ENCODE measurements at regions not wholly inside any gene's neighbourhood (a gene's known extent, or its start where the extent isn't known, plus 50 kb on each side); places are given as distances from the start of the nearest gene placed in this dataset.

- H4K12ac ChIP-seq (ENCODE audit: low read depth, low read length), result no peak overlapping the region
- H2BK120ac ChIP-seq (ENCODE audit: insufficient read depth, low read length, poor library complexity), result no peak overlapping the region
- H3K4me2 ChIP-seq (ENCODE audit: low read length), result no peak overlapping the region
- DNase-seq, result peak in 1 of 2 donors; percentile 14
- no peak overlapping the region for H3K18ac ChIP-seq (ENCODE audit: low read length)
- no peak overlapping the region for H3K14ac ChIP-seq (ENCODE audit: low read length)
- no peak overlapping the region for H3K9ac ChIP-seq (ENCODE audit: low read length)
- no peak overlapping the region for H4K91ac ChIP-seq (ENCODE audit: low read depth, low read length)
- no peaks in the 10 kb centered on the region for H3K36me3 ChIP-seq (ENCODE audit: control insufficient read depth in 1 of 2, insufficient read depth in 2 of 2, low read length in 2 of 2)
- WGBS (ENCODE audit: extremely low coverage, insufficient coverage, insufficient read length), result no CpG with 5 or more reads among the region's 2 CpGs
- H3K4me1 ChIP-seq (ENCODE audit: control insufficient read depth in 1 of 2, insufficient read depth in 2 of 2, low read length in 2 of 2), result no peaks in the 10 kb centered on the region
- no peaks in the 10 kb centered on the region for H3K27me3 ChIP-seq (ENCODE audit: insufficient read depth, low read length)
- H3K4me3 ChIP-seq (ENCODE audit: low read depth, low read length), result no peak overlapping the region
- H2BK12ac ChIP-seq (ENCODE audit: low read length), result no peak overlapping the region
- no peaks in the 10 kb centered on the region for H3K9me3 ChIP-seq (ENCODE audit: insufficient read depth, low read depth, low read length)
- H2AFZ ChIP-seq (ENCODE audit: insufficient read depth, low read length, poor library complexity), result no peak overlapping the region
- no peak overlapping the region for H3K23ac ChIP-seq (ENCODE audit: low read length)
- no peak overlapping the region for H3K4ac ChIP-seq (ENCODE audit: low read depth, low read length)
- no peak overlapping the region for H3K27ac ChIP-seq (ENCODE audit: low read depth, low read length)
- H3K79me1 ChIP-seq (ENCODE audit: low read length), result no peaks in the 10 kb centered on the region
- H4K8ac ChIP-seq (ENCODE audit: low read depth, low read length), result no peak overlapping the region
- no peak overlapping the region for H2BK5ac ChIP-seq (ENCODE audit: low read depth, low read length, poor library complexity)
- no peak overlapping the region for H2AK5ac ChIP-seq (ENCODE audit: low read length)
- H3K79me2 ChIP-seq (ENCODE audit: control insufficient read depth, insufficient read depth, low read length, poor library complexity), result no peaks in the 10 kb centered on the region
These were observed 107.9 kb upstream of the ETAA1 start for GRCh38 chr2:67289271-67289670.

GRCh38 chr2:67289921-67290371 lies 107.2 kb upstream of the ETAA1 start:
- Histone ChIP-seq H3K4me2 (ENCODE audit: low read length) (no peak overlapping the region), H4K91ac (ENCODE audit: low read depth, low read length) (no peak overlapping the region), H3K4me1 (ENCODE audit: control insufficient read depth in 1 of 2, insufficient read depth in 2 of 2, low read length in 2 of 2) (no peaks in the 10 kb centered on the region), H2AFZ (ENCODE audit: insufficient read depth, low read length, poor library complexity) (no peak overlapping the region), H2BK12ac (ENCODE audit: low read length) (no peak overlapping the region), H2BK5ac (ENCODE audit: low read depth, low read length, poor library complexity) (no peak overlapping the region), H3K4me3 (ENCODE audit: low read depth, low read length) (no peak overlapping the region), H3K18ac (ENCODE audit: low read length) (no peak overlapping the region), H3K79me2 (ENCODE audit: control insufficient read depth, insufficient read depth, low read length, poor library complexity) (no peaks in the 10 kb centered on the region), H3K23ac (ENCODE audit: low read length) (no peak overlapping the region), H4K8ac (ENCODE audit: low read depth, low read length) (no peak overlapping the region), H2AK5ac (ENCODE audit: low read length) (no peak overlapping the region), H3K27ac (ENCODE audit: low read depth, low read length) (no peak overlapping the region), H3K9ac (ENCODE audit: low read length) (no peak overlapping the region), H2BK120ac (ENCODE audit: insufficient read depth, low read length, poor library complexity) (no peak overlapping the region), H3K36me3 (ENCODE audit: control insufficient read depth in 1 of 2, insufficient read depth in 2 of 2, low read length in 2 of 2) (no peaks in the 10 kb centered on the region), H3K79me1 (ENCODE audit: low read length) (no peaks in the 10 kb centered on the region), H4K12ac (ENCODE audit: low read depth, low read length) (no peak overlapping the region), H3K9me3 (ENCODE audit: insufficient read depth, low read depth, low read length) (no peaks in the 10 kb centered on the region), H3K27me3 (ENCODE audit: insufficient read depth, low read length) (no peaks in the 10 kb centered on the region), H3K14ac (ENCODE audit: low read length) (no peak overlapping the region), H3K4ac (ENCODE audit: low read depth, low read length) (no peak overlapping the region)
- WGBS (ENCODE audit: extremely low coverage, insufficient coverage, insufficient read length), result no CpG with 5 or more reads among the region's 1 CpG
- peak in 1 of 2 donors; percentile 85 for DNase-seq

GRCh38 chr2:67290451-67291290 lies 106.5 kb upstream of the ETAA1 start:
- no peaks in the 10 kb centered on the region for H3K36me3 ChIP-seq (ENCODE audit: control insufficient read depth in 1 of 2, insufficient read depth in 2 of 2, low read length in 2 of 2)
- H4K12ac ChIP-seq (ENCODE audit: low read depth, low read length), result no peak overlapping the region
- no peak overlapping the region for H3K14ac ChIP-seq (ENCODE audit: low read length)
- no peak overlapping the region for H3K23ac ChIP-seq (ENCODE audit: low read length)
- no peak overlapping the region for H3K4me2 ChIP-seq (ENCODE audit: low read length)
- no peak overlapping the region for H4K8ac ChIP-seq (ENCODE audit: low read depth, low read length)
- H3K4me1 ChIP-seq (ENCODE audit: control insufficient read depth in 1 of 2, insufficient read depth in 2 of 2, low read length in 2 of 2), result no peaks in the 10 kb centered on the region
- no peak overlapping the region for H2BK5ac ChIP-seq (ENCODE audit: low read depth, low read length, poor library complexity)
- H3K27me3 ChIP-seq (ENCODE audit: insufficient read depth, low read length), result no peaks in the 10 kb centered on the region
- H2AK5ac ChIP-seq (ENCODE audit: low read length), result no peak overlapping the region
- H3K18ac ChIP-seq (ENCODE audit: low read length), result no peak overlapping the region
- no peak overlapping the region for H3K4ac ChIP-seq (ENCODE audit: low read depth, low read length)
- H3K79me2 ChIP-seq (ENCODE audit: control insufficient read depth, insufficient read depth, low read length, poor library complexity), result no peaks in the 10 kb centered on the region
- H2AFZ ChIP-seq (ENCODE audit: insufficient read depth, low read length, poor library complexity), result no peak overlapping the region
- no peak overlapping the region for H3K9ac ChIP-seq (ENCODE audit: low read length)
- H2BK12ac ChIP-seq (ENCODE audit: low read length), result no peak overlapping the region
- no peak overlapping the region for H3K27ac ChIP-seq (ENCODE audit: low read depth, low read length)
- H3K9me3 ChIP-seq (ENCODE audit: insufficient read depth, low read depth, low read length), result no peaks in the 10 kb centered on the region
- H2BK120ac ChIP-seq (ENCODE audit: insufficient read depth, low read length, poor library complexity), result no peak overlapping the region
- H4K91ac ChIP-seq (ENCODE audit: low read depth, low read length), result no peak overlapping the region
- no peaks in the 10 kb centered on the region for H3K79me1 ChIP-seq (ENCODE audit: low read length)
- no CpG with 5 or more reads among the region's 6 CpGs for WGBS (ENCODE audit: extremely low coverage, insufficient coverage, insufficient read length)
- peak; percentile 84 to 98 for DNase-seq
- no peak overlapping the region for H3K4me3 ChIP-seq (ENCODE audit: low read depth, low read length)

- H3K79me2 ChIP-seq (ENCODE audit: control insufficient read depth, insufficient read depth, low read length, poor library complexity), result no peaks in the 10 kb centered on the region
- no peak overlapping the region for H4K91ac ChIP-seq (ENCODE audit: low read depth, low read length)
- no peak overlapping the region for H3K4ac ChIP-seq (ENCODE audit: low read depth, low read length)
- no peak overlapping the region for H3K9ac ChIP-seq (ENCODE audit: low read length)
- H3K4me1 ChIP-seq (ENCODE audit: control insufficient read depth in 1 of 2, insufficient read depth in 2 of 2, low read length in 2 of 2), result no peaks in the 10 kb centered on the region
- DNase-seq, result peak in 1 of 2 donors; percentile 33
- no peak overlapping the region for H3K14ac ChIP-seq (ENCODE audit: low read length)
- H2BK5ac ChIP-seq (ENCODE audit: low read depth, low read length, poor library complexity), result no peak overlapping the region
- H4K12ac ChIP-seq (ENCODE audit: low read depth, low read length), result no peak overlapping the region
- no peak overlapping the region for H2AFZ ChIP-seq (ENCODE audit: insufficient read depth, low read length, poor library complexity)
- H3K4me3 ChIP-seq (ENCODE audit: low read depth, low read length), result no peak overlapping the region
- H3K79me1 ChIP-seq (ENCODE audit: low read length), result no peaks in the 10 kb centered on the region
- no peak overlapping the region for H2BK12ac ChIP-seq (ENCODE audit: low read length)
- H3K27me3 ChIP-seq (ENCODE audit: insufficient read depth, low read length), result no peaks in the 10 kb centered on the region
- H3K18ac ChIP-seq (ENCODE audit: low read length), result no peak overlapping the region
- H3K36me3 ChIP-seq (ENCODE audit: control insufficient read depth in 1 of 2, insufficient read depth in 2 of 2, low read length in 2 of 2), result no peaks in the 10 kb centered on the region
- no peak overlapping the region for H3K4me2 ChIP-seq (ENCODE audit: low read length)
- H2AK5ac ChIP-seq (ENCODE audit: low read length), result no peak overlapping the region
- H4K8ac ChIP-seq (ENCODE audit: low read depth, low read length), result no peak overlapping the region
- H3K23ac ChIP-seq (ENCODE audit: low read length), result no peak overlapping the region
- no CpG with 5 or more reads among the region's 1 CpG for WGBS (ENCODE audit: extremely low coverage, insufficient coverage, insufficient read length)
- H2BK120ac ChIP-seq (ENCODE audit: insufficient read depth, low read length, poor library complexity), result no peak overlapping the region
- H3K9me3 ChIP-seq (ENCODE audit: insufficient read depth, low read depth, low read length), result no peaks in the 10 kb centered on the region
- no peak overlapping the region for H3K27ac ChIP-seq (ENCODE audit: low read depth, low read length)
These were observed 102.9 kb upstream of the ETAA1 start for GRCh38 chr2:67294218-67294617.
